ENCODE measurements at regions not wholly inside any gene's neighbourhood (a gene's known extent, or its start where the extent isn't known, plus 50 kb on each side); places are given as distances from the start of the nearest gene placed in this dataset.

DNA sequence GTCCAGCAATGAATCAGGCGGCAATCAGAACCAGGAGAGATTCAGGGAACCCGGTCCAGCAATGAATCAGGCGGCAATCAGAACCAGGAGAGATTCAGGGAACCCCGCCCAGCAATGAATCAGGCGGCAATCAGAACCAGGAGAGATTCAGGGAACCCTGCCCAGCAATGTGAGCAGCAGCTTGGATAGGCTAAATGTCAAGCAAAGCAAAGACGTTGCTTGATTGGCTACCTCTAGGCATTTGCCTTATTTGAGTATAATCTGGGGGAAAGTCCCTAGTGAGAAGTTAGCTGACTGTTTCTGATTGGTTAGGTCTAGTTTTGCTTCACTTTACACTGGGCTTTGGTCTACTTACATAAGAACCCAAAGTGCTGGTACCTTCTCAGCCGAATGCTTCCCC, 1212.2 kb upstream of the TENM3 start:
- no peaks in the 10 kb centered on the region for H3K4me1 Mint-ChIP-seq (ENCODE audit: unreplicated experiment)
- DNase-seq (ENCODE audit: extremely low spot score, unreplicated experiment) = no peak
- no peaks in the 10 kb centered on the region for H3K27me3 Mint-ChIP-seq (ENCODE audit: unreplicated experiment)
- TF ChIP-seq CTCF (IDR thresholded peaks at IDR 0.05) = no peak
- H3K27ac Mint-ChIP-seq (ENCODE audit: unreplicated experiment) = no peak overlapping the region
- no peak overlapping the region for H3K4me3 Mint-ChIP-seq (ENCODE audit: unreplicated experiment)
- H3K36me3 Mint-ChIP-seq (ENCODE audit: unreplicated experiment) = no peaks in the 10 kb centered on the region
- H3K9me3 Mint-ChIP-seq (ENCODE audit: unreplicated experiment) = peaks cover 19% of the 10 kb centered on the region

GRCh38 chr4:181043486-181043885, 1199.7 kb upstream of the TENM3 start:
- no peak for TF ChIP-seq CTCF (IDR thresholded peaks at IDR 0.05)
- H3K4me3 Mint-ChIP-seq (ENCODE audit: unreplicated experiment) = no peak overlapping the region

GRCh38 chr4:181046809-181047208, 1196.4 kb upstream of the TENM3 start:
- H3K4me3 Mint-ChIP-seq (ENCODE audit: unreplicated experiment) = no peak overlapping the region
- no peak for DNase-seq (ENCODE audit: extremely low spot score, unreplicated experiment)
- no peak overlapping the region for H3K27ac Mint-ChIP-seq (ENCODE audit: unreplicated experiment)
- no peaks in the 10 kb centered on the region for H3K36me3 Mint-ChIP-seq (ENCODE audit: unreplicated experiment)
- peaks cover 5% of the 10 kb centered on the region for H3K9me3 Mint-ChIP-seq (ENCODE audit: unreplicated experiment)
- no peak for TF ChIP-seq CTCF (IDR thresholded peaks at IDR 0.05)
- peaks cover 4% of the 10 kb centered on the region for H3K27me3 Mint-ChIP-seq (ENCODE audit: unreplicated experiment)
- no peaks in the 10 kb centered on the region for H3K4me1 Mint-ChIP-seq (ENCODE audit: unreplicated experiment)

More at GRCh38 chr4:181043486-181043885, 1199.7 kb upstream of the TENM3 start:
- H3K4me1 Mint-ChIP-seq (ENCODE audit: unreplicated experiment) = no peaks in the 10 kb centered on the region
- H3K36me3 Mint-ChIP-seq (ENCODE audit: unreplicated experiment) = no peaks in the 10 kb centered on the region
- DNase-seq (ENCODE audit: extremely low spot score, unreplicated experiment) = no peak
- no peak overlapping the region for H3K27ac Mint-ChIP-seq (ENCODE audit: unreplicated experiment)
- H3K27me3 Mint-ChIP-seq (ENCODE audit: unreplicated experiment) = peaks cover 4% of the 10 kb centered on the region
- H3K9me3 Mint-ChIP-seq (ENCODE audit: unreplicated experiment) = peaks cover 7% of the 10 kb centered on the region

DNA sequence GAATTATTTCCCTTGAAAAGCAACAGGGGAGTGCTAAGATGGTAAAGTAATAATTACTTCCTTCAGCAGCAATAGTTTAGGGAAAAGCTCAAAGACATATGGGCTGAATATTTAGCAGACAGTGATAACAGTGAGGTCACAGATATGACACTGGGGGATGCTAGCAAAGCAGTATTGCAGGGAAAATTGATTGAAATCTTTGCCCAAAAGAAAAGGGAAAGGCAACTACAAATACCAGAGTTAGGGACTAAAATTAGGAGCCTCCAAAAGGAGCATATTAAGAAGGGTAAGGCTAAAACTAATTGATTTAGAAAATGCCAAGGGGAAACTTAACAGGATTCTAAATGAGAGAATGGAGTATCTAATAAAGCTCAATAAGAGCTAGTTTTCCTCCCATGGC, 1191.3 kb upstream of the TENM3 start:
- no peaks in the 10 kb centered on the region for H3K36me3 Mint-ChIP-seq (ENCODE audit: unreplicated experiment)
- no peaks in the 10 kb centered on the region for H3K9me3 Mint-ChIP-seq (ENCODE audit: unreplicated experiment)
- TF ChIP-seq CTCF (IDR thresholded peaks at IDR 0.05) = no peak
- no peaks in the 10 kb centered on the region for H3K27me3 Mint-ChIP-seq (ENCODE audit: unreplicated experiment)
- H3K27ac Mint-ChIP-seq (ENCODE audit: unreplicated experiment) = no peak overlapping the region
- no peak overlapping the region for H3K4me3 Mint-ChIP-seq (ENCODE audit: unreplicated experiment)
- H3K4me1 Mint-ChIP-seq (ENCODE audit: unreplicated experiment) = no peaks in the 10 kb centered on the region
- DNase-seq (ENCODE audit: extremely low spot score, unreplicated experiment) = no peak

DNA sequence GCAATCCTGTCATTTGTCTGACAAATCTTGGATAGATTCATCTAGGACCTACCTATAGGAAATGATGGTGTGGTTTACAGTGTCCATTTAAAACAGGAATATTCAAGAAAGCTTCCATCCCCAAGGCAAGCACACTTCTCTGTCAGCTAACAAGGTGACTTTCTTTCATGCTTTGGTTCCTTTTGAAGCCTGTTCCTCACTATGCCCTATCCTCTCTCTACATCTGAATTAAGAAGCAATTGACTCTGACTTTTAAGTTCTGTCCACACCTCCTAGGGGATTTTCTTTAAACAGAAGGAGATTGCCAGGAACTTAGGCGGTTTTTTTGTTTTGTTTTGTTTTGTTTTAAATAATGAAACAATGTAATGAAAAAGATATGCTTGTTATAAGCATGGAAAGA, 1181.4 kb upstream of the TENM3 start:
- no peak overlapping the region for H3K27ac Mint-ChIP-seq (ENCODE audit: unreplicated experiment)
- no peaks in the 10 kb centered on the region for H3K4me1 Mint-ChIP-seq (ENCODE audit: unreplicated experiment)
- no peak overlapping the region for H3K4me3 Mint-ChIP-seq (ENCODE audit: unreplicated experiment)
- H3K27me3 Mint-ChIP-seq (ENCODE audit: unreplicated experiment) = no peaks in the 10 kb centered on the region
- DNase-seq (ENCODE audit: extremely low spot score, unreplicated experiment) = no peak
- TF ChIP-seq CTCF (IDR thresholded peaks at IDR 0.05) = no peak
- no peaks in the 10 kb centered on the region for H3K36me3 Mint-ChIP-seq (ENCODE audit: unreplicated experiment)
- H3K9me3 Mint-ChIP-seq (ENCODE audit: unreplicated experiment) = no peaks in the 10 kb centered on the region

Measured in osteocyte (in vitro differentiated cells).